Spleen (tissue), 7 donors: ENCODE measurements at regions not wholly inside any gene's neighbourhood (a gene's known extent, or its start where the extent isn't known, plus 50 kb on each side); places are given as distances from the start of the nearest gene placed in this dataset.

ENCODE experiments used
- CTCF ChIP-seq, 11 experiments: fragments of 200-600 bp in 7 of 11; fragments of 450-650 bp in 4 of 11; sonication (generic) in 4 of 11; IDR thresholded peaks in 8 of 11; conservative IDR thresholded peaks in 3 of 11; 1 replicate in 7 of 11; 2 replicates in 4 of 11; pipeline versions ENCODE4 v1.4.0 to v1.8.0; 2016 to 2021; ENCODE audit warnings: antibody characterized with exemption in 11 of 11, inconsistent platforms in 4 of 11, mild to moderate bottlenecking in 1 of 11
- POLR2A ChIP-seq, 3 donors: fragments of 450-650 bp; IDR thresholded peaks; one replicate each; pipeline ENCODE4 v1.5.1; 2017; ENCODE audit warnings: antibody characterized with exemption in 3 of 3, mild to moderate bottlenecking in 1 of 3
- donor health status: DM: no; HTN: no; CAD: no; lungs with moderate emphysema.
- donor health status: DM: no; HTN: no; CAD: no.
- donor health status: DM: no; HTN: no; CAD: no.

DNA sequence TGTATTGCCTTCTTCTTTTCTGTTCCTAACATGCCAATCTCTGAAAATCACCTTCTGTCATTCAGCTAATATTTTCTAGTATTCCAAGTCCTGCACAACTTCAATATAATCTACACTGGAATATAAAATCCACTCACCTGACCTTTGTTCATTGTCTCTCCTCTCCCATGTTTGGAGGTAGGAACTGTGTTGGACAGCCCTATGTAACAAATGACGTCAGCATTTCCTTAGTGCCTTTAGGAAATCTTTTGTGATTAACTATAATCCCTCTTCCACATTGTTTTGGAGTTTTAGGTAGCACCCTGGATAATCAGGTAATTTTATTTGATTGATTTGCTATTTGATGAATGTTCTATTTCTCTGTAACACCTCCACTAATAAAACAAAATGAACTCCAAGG, 814.8 kb upstream of the PRKX start:
- TF ChIP-seq CTCF (IDR thresholded peaks at IDR 0.05 in 8 of 11, conservative IDR thresholded peaks at IDR 0.05 in 3 of 11) (no peak), POLR2A (IDR thresholded peaks at IDR 0.05) (no peak)
